Myocyte (in vitro differentiated cells): ENCODE measurements at regions not wholly inside any gene's neighbourhood (a gene's known extent, or its start where the extent isn't known, plus 50 kb on each side); places are given as distances from the start of the nearest gene placed in this dataset.
"Not testable (repeated sequence)": the region's sequence is repeated elsewhere in the genome, so short reads cannot be mapped to it uniquely, and the experiment has no call there.

Experiments
- DNase-seq: peaks from one replicate; pipeline ENCODE4 v3.0.0-alpha.2; 2012; ENCODE audit warnings: low read depth

GRCh38 chr2:2901384-2902345 lies 476.0 kb downstream of the EIPR1 start:
- DNase-seq = no peak

- DNase-seq = no peak
Measured at GRCh38 chr2:2899826-2900225, 477.8 kb downstream of the EIPR1 start.

- DNase-seq = no peak
Measured at GRCh38 chr2:2898744-2899143, 478.9 kb downstream of the EIPR1 start.

- DNase-seq = no peak
Measured at GRCh38 chr2:2896643-2897042, 481.0 kb downstream of the EIPR1 start.

- DNase-seq = no peak
Measured at GRCh38 chr2:2896011-2896410, 481.6 kb downstream of the EIPR1 start.

GRCh38 chr2:2894011-2894410 lies 483.6 kb downstream of the EIPR1 start:
- not testable (repeated sequence) for DNase-seq

GRCh38 chr2:2892892-2893291 lies 484.7 kb downstream of the EIPR1 start:
- no peak for DNase-seq

GRCh38 chr2:2892378-2892777 lies 485.2 kb downstream of the EIPR1 start:
- DNase-seq = no peak

- no peak for DNase-seq
Measured at GRCh38 chr2:2890901-2891300, 486.7 kb downstream of the EIPR1 start.

GRCh38 chr2:2890246-2890645 lies 487.4 kb downstream of the EIPR1 start:
- DNase-seq = no peak

GRCh38 chr2:2889646-2890045 lies 488.0 kb downstream of the EIPR1 start:
- DNase-seq = no peak

GRCh38 chr2:2889141-2889540 lies 488.5 kb downstream of the EIPR1 start:
- DNase-seq = no peak

GRCh38 chr2:2887772-2888387 lies 489.7 kb downstream of the EIPR1 start:
- DNase-seq = no peak

- no peak for DNase-seq
Measured at GRCh38 chr2:2886922-2887321, 490.7 kb downstream of the EIPR1 start.

GRCh38 chr2:2881499-2881898 lies 496.1 kb downstream of the EIPR1 start:
- no peak for DNase-seq

GRCh38 chr2:2880938-2881337 lies 496.7 kb downstream of the EIPR1 start:
- no peak for DNase-seq

GRCh38 chr2:2879781-2880180 lies 497.8 kb downstream of the EIPR1 start:
- no peak for DNase-seq

GRCh38 chr2:2879071-2879470 lies 498.5 kb downstream of the EIPR1 start:
- DNase-seq = no peak

GRCh38 chr2:2877427-2877826 lies 500.2 kb downstream of the EIPR1 start:
- DNase-seq = no peak

GRCh38 chr2:2876331-2877221 lies 501.0 kb downstream of the EIPR1 start:
- DNase-seq = no peak

- no peak for DNase-seq
Measured at GRCh38 chr2:2875831-2876230, 501.8 kb downstream of the EIPR1 start.

- DNase-seq = no peak
Measured at GRCh38 chr2:2875296-2875695, 502.3 kb downstream of the EIPR1 start.
